Vagina (tissue), 2 donors: ENCODE measurements at regions not wholly inside any gene's neighbourhood (a gene's known extent, or its start where the extent isn't known, plus 50 kb on each side); places are given as distances from the start of the nearest gene placed in this dataset.

Source experiments
- POLR2A ChIP-seq, 2 donors: fragments of 450-650 bp; IDR thresholded peaks; one replicate each; pipeline ENCODE4 v1.6.1; 2017; ENCODE audit warnings: antibody characterized with exemption in 2 of 2, mild to moderate bottlenecking in 2 of 2, moderate library complexity in 2 of 2
- POLR2AphosphoS5 ChIP-seq, 2 donors: sonication (generic); formaldehyde crosslinking; IDR thresholded peaks; one replicate each; pipeline ENCODE4 v1.9.0; 2017; ENCODE audit warnings: antibody characterized with exemption in 2 of 2, mild to moderate bottlenecking in 2 of 2, low read depth in 1 of 2; ENCODE audit not compliant: insufficient read depth in 1 of 2

- no peak for TF ChIP-seq POLR2AphosphoS5 (IDR thresholded peaks at IDR 0.05; ENCODE audit: insufficient read depth in 1 of 2, low read depth in 1 of 2)
- TF ChIP-seq POLR2A (IDR thresholded peaks at IDR 0.05), result no peak
These were observed 98.1 kb upstream of the ALDH1B1 start for GRCh38 chr9:38294220-38294960.
